GM12878 (cell line): ENCODE measurements at regions not wholly inside any gene's neighbourhood (a gene's known extent, or its start where the extent isn't known, plus 50 kb on each side); places are given as distances from the start of the nearest gene placed in this dataset.

Experiments used
- BCL11A ChIP-seq: IDR thresholded peaks from 2 replicates; pipeline ENCODE4 v1.6.1; 2011; ENCODE audit warnings: low read depth, low read length
- POLR2A ChIP-seq: IDR thresholded peaks from 2 replicates; pipeline ENCODE4 v1.6.1; 2011; ENCODE audit warnings: low read depth, mild to moderate bottlenecking, low read length
- ZBED1 ChIP-seq: IDR thresholded peaks from 2 replicates; pipeline ENCODE4 v1.6.1; 2016; ENCODE audit warnings: borderline replicate concordance
- TF ChIP-seq, protein P1 (sequence below): IDR thresholded peaks from 2 replicates; pipeline ENCODE4 v1.6.1; 2011; ENCODE audit warnings: borderline replicate concordance, low read depth, mild to moderate bottlenecking, moderate library complexity, mixed read lengths, low read length; ENCODE audit not compliant: insufficient read depth; ENCODE audit errors: extremely low read length
- TF ChIP-seq, protein P2 (sequence below), 3 experiments: IDR thresholded peaks in 2 of 3; conservative IDR thresholded peaks in 1 of 3; 2 replicates each; pipeline ENCODE4 v1.5.1; 2011; ENCODE audit warnings: low read depth in 3 of 3, low read length in 3 of 3, mild to moderate bottlenecking in 3 of 3, control low read depth in 2 of 3, moderate library complexity in 2 of 3, inconsistent platforms in 1 of 3, mixed read lengths in 1 of 3; ENCODE audit not compliant: control insufficient read depth in 2 of 3, insufficient read depth in 1 of 3; ENCODE audit errors: extremely low read depth in 1 of 3

DNA sequence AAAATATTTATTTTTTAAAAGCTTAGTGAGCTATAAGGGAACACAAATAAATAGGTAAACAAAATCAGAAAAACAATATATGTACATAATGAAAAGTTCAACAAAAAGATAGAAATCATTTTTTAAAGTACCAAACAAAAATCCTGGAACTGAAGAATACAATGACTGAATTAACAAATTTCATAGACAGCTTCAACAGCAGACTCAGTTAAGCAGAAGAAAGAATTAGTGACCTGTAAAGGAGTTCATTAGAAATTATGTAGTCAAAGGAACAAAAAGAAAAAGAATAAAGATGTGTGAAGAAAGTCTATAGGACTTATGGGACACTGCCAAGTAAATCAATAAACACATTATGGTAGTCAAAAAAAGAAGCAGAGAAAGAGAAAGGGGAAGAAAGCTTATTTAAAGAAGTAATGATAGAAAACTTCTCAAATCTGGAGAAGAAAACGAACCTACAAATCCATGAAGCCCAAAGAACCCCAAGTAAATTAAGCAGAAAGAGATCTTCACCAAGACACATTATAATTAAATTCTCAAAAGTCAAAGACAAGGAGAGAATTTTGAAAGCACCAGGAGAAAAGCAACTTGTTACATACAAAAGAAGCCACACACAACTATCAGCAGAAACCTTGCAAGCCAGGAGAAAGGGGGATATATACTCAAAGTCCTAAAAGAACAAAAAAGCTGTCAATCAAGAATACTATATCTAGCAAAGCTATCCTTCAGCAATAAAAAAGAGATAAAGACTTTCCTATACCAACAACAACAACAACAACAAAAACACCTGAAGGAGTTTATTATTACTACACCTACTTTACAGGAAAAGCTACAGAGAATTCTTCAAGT is 338.9 kb downstream of the PTTG2 start:
- TF ChIP-seq POLR2A (no peak), BCL11A (no peak), ZBED1 (no peak)
- TF ChIP-seq, protein P1, sequence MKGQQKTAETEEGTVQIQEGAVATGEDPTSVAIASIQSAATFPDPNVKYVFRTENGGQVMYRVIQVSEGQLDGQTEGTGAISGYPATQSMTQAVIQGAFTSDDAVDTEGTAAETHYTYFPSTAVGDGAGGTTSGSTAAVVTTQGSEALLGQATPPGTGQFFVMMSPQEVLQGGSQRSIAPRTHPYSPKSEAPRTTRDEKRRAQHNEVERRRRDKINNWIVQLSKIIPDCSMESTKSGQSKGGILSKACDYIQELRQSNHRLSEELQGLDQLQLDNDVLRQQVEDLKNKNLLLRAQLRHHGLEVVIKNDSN = no peak
- TF ChIP-seq, protein P2, sequence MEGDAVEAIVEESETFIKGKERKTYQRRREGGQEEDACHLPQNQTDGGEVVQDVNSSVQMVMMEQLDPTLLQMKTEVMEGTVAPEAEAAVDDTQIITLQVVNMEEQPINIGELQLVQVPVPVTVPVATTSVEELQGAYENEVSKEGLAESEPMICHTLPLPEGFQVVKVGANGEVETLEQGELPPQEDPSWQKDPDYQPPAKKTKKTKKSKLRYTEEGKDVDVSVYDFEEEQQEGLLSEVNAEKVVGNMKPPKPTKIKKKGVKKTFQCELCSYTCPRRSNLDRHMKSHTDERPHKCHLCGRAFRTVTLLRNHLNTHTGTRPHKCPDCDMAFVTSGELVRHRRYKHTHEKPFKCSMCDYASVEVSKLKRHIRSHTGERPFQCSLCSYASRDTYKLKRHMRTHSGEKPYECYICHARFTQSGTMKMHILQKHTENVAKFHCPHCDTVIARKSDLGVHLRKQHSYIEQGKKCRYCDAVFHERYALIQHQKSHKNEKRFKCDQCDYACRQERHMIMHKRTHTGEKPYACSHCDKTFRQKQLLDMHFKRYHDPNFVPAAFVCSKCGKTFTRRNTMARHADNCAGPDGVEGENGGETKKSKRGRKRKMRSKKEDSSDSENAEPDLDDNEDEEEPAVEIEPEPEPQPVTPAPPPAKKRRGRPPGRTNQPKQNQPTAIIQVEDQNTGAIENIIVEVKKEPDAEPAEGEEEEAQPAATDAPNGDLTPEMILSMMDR (IDR thresholded peaks at IDR 0.05 in 2 of 3, conservative IDR thresholded peaks at IDR 0.05 in 1 of 3; ENCODE audit: control insufficient read depth in 2 of 3, extremely low read depth in 1 of 3, insufficient read depth in 1 of 3, low read depth in 3 of 3, low read length in 3 of 3) = no peak
